COR-L47 (cell line): ENCODE measurements at regions not wholly inside any gene's neighbourhood (a gene's known extent, or its start where the extent isn't known, plus 50 kb on each side); places are given as distances from the start of the nearest gene placed in this dataset.
A peak's percentile ranks its signal among the peaks of the same experiment; 100 is the strongest.

ENCODE experiments used
- DNase-seq: peaks from one replicate; lab custom pipeline; 2025; lab: John Stamatoyannopoulos, UW

DNA sequence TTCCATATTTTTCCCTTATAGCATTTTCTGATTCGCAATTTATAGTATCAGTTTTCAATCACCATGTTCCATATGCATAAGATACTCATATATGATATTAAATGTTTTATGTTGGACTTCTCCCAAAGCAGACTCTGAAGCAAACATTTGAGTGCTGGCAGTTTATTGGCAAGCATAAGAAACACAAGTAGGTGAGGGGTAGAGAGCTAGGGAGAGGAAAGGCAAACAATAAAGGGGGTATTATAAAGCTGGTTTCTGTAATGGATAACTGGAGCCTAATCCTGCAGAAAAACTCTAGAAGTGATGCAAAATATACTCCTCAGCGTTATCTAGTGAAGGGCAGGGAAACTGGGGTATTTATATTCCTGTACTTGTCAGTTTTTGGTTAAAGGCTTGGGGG lies 491.5 kb upstream of the TGFBR2 start:
- no peak for DNase-seq

GRCh38 chr3:30122359-30122758 lies 484.0 kb upstream of the TGFBR2 start:
- DNase-seq, result no peak

DNA sequence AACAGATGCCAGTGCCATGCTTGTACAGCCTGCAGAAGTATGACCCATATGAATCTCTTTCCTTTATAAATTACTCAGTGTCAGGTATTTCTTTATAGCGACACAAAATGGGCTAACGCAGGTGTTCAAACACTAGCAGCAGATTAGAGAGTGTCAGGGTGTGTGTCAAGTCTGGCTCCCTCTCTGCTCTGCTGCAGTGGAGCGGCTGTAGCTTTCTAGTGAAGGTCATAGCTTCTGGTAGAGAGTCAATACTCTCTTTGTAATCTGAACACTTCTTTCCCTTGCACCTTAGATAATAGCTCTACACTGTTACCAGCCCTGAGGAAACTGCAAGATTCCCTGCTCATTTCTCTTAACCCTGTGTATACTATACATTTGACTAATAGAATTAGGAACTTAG lies 483.2 kb upstream of the TGFBR2 start:
- DNase-seq, result no peak

- no peak for DNase-seq
Measured at GRCh38 chr3:30123755-30124154, 482.6 kb upstream of the TGFBR2 start.

DNA sequence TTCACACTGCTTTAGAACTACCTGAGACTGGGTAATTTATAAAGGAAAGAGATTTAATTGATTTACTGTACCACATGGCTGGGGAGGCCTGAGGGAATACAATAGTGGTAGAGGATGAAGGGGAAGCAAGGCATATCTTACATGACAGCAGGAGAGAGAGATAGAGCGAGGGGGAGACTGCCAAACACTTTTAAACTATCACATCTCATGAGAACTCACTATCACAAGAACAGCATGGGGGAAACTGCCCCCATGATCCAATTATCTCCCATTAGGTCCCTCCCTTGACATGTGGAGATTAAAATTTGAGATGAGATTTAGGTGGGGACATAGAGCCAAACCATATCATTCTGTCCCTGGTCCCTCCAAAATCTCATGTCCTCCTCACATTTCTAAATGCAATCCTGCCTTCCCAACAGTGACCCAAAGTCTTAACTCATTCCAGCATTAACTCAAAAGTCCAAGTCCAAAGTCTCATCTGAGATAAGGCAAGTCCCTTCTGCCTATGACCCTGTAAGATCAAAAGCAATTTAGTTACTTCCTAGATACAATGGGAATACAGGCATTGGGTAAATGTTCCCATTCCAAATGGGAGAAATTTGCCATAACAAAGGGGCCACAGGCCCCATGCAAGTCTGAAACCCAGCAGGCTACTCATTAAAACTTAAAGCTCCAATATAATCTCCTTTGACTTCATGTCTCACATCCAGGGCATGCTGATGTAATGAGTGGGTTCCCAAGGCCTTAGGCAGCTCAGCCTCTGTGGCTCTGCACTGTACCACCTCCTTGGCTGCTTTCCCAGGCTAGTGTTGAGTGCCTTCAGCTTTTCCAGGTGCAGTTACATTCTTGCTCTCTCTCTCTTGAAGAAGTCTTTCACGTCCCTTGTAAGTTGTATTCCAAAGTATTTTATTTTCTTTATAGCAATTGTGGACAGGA lies 481.7 kb upstream of the TGFBR2 start:
- peak; percentile 10 for DNase-seq

DNA sequence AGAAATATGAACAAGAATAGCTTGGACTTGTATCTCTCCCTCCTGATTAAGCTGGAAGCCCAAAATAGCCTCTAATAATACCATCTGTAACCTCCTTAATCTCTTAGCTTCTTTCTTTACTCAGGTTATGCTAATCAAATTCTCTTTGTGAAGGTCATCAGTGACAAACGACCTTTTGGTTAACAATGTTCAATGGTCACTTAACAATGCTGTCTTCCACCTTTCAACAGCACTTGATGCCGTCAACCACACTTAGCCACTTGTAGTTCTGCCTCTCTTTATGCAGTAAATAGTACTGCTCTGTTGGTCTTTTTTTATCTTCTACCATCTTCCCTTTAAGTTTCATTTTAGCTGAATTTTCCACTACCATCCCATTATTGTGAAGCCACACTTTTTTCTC lies 476.6 kb upstream of the TGFBR2 start:
- no peak for DNase-seq

DNA sequence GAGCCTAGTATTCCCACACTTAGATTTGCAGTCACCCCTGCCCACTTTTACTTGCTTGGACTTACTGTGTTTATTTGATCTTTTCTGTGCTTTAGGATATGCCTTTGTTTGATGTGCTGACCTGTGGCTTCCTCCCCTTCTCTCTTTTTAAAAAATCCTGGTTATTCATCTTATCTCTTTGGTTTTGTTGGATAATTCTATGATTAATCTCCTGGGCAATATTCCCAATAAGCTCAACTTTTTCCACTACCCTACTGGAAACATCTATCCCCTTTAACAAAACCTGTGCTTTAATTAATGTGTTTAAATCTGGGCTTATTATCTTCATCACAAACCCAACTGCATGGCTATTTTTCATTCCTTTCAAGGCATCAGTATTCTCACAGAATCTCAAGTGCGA lies 476.0 kb upstream of the TGFBR2 start:
- no peak for DNase-seq

- DNase-seq, result no peak
Measured at GRCh38 chr3:30131191-30131590, 475.2 kb upstream of the TGFBR2 start.

GRCh38 chr3:30135190-30135589 lies 471.2 kb upstream of the TGFBR2 start:
- no peak for DNase-seq

DNA sequence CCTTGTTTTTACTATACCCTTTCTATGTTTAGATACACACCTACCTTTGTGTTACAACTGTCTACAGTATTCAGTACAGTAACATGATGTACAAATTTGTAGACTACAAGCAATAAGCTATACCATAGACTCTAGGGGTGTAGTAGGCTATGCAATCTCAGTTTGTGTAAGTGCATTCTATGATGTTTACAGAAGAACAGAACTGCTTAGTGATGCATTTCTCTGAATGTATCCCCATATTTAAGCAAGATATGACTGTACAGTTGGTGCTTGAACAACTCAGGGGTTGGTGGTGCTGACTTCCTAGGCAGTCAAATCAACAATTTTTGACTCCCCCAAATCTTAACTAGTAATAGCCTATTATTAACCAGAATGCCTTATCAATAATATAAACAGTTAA lies 467.1 kb upstream of the TGFBR2 start:
- DNase-seq, result no peak

- no peak for DNase-seq
Measured at GRCh38 chr3:30140356-30141075, 465.9 kb upstream of the TGFBR2 start.

GRCh38 chr3:30141178-30141581 lies 465.2 kb upstream of the TGFBR2 start:
- peak; percentile 2 for DNase-seq

DNA sequence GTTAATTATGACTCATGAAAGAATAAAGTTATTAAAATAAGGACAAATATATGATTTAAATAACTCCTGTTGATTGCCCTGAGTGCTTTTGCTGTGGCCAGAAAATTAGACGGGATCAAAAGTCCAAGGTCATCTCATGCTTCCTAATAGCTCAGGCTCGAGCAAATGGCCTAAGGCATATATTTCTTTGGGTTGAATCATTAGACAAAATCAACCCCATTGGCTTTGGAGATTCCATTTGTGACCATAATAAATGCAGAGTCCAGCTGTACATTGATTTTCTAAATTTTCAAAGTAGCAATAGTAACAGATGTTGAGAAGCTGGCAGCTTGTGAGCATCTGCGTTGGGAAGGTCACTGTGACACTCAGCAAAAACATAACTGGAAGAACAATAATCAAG lies 464.5 kb upstream of the TGFBR2 start:
- DNase-seq, result no peak

DNA sequence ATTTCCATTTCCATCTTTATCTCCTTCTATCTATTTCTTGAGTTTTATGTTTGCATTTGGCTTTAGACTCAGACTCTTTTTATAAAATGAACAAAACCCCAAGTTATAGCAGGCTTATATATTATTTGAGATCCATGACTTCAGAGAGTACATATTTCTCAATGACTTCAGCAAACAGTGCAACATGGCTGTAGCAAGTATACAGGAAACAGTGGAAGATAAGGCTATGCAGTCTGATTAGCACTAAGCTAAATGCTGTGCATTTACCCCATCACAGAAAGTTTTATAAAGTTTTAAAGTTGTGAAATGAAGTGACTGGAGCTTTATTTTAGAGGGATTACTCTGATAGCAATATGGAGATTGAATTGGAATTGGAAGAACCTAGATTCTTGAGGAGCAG lies 463.5 kb upstream of the TGFBR2 start:
- DNase-seq, result no peak

DNA sequence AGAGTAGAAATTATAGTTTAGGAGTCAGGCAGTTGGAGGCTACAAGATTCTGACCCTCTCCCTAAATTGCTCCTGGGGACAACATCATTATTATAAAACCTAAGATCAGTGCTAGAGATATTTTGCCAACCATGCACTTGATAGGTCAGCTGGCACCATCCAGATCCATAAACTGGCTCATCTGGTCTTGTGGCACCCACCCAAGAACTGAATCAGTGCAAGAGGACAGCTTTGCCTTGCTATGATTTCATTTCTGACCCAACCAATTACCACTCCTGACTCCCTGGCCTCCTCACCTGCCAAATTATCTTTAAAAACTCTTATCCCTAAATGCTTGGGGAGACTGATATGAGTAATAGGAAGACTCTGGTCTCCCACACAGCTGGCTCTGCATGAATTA lies 461.1 kb upstream of the TGFBR2 start:
- DNase-seq, result no peak

DNA sequence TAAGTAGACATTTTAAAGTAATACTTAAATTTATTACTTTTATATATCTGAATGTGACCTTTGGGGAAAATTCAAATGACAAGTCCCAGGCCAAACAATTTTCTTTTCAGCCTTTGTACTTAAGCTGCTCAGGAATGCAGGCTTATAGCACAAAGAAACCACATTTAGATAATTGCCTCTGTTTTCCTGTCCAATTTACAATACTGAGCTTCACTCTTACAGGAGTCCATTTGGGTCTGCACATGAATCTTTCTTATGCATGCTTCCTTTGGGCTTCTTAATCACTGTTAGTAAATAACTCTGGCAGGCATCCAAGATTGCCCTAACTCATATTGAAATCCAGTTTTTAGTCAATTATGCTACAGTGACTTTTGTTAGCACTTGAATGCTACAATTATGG lies 459.4 kb upstream of the TGFBR2 start:
- no peak for DNase-seq

DNA sequence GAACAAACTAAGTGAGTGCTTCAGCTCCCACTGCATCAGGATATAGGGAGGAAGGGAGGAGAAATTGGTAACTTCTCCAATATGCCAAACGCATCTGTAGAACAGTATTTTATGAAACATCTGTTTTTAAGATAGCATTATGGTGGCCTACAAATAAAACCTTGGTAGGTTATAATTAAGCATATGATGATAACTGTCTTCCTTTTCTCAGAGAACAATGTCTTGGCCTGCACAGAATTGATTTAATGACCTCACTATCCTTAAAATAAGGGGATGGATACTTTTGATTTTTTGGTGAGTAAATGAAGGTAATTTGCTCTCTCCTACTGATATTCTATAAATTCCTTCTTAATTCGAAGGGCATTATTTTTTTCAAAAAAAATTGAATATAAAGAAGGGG lies 451.5 kb upstream of the TGFBR2 start:
- DNase-seq, result no peak

GRCh38 chr3:30155755-30156154 lies 450.6 kb upstream of the TGFBR2 start:
- no peak for DNase-seq

- DNase-seq, result no peak
Measured at GRCh38 chr3:30156586-30157498, 449.6 kb upstream of the TGFBR2 start.

DNA sequence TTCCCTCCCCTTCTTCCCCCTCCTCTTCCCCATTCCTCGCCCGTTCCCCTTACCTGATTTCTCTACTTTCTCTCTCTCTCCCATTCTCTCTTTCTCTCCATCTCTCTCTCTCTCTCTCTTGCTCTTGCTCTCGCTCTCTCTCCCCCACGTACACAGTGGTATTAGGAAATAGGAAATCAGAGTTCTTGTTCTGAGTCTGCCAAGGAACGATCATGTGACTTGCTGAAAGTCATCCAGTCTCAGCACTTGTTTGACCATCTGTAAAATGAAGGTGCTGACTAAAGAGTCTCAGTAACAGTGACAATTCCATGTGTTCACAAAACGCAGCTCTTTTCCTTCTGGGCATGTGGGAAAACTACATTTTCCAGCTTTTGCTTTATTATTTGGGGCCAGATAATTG lies 445.0 kb upstream of the TGFBR2 start:
- no peak for DNase-seq

DNA sequence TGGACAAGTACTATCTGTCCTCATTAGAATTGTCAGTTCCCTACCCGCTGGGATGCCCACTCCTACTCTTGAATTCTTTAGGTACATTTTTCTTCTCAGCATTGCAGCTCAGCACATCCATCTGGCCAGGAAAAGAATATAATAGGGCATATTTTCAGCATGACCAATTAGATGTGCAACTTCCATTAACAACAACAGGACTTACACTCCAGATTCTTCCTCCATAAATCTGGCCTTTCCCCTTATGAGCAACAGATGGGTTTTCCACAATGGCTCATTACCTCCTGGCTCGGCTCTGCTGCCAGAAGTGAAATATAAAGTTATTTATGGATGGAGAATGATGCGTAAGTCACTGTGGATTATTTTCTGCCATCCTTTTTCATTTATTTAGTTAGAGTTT lies 443.8 kb upstream of the TGFBR2 start:
- DNase-seq, result no peak

DNA sequence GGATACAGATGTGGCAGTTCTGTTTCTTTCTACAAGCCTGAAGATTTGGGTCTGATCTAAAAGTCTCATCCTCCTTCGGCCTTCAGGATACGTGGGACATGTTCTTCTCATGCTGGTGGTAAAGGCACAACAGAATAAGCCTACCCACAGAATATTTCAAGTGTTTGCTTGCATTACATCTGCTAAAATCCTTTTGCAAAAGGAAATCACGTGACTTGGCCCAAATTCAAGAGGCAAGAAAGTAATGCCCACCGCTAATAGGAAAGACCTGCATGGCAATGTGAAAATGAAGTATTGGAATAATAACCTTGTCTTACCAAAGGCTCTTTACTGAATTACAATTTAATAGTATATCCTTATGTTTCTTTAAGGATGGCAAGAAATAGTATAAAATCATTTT lies 439.9 kb upstream of the TGFBR2 start:
- no peak for DNase-seq
